HCT116 (cell line): ENCODE measurements at regions not wholly inside any gene's neighbourhood (a gene's known extent, or its start where the extent isn't known, plus 50 kb on each side); places are given as distances from the start of the nearest gene placed in this dataset.

Experiments used
- ATAC-seq: fragments of 200-7000 bp; cut with Tn5 transposase; 2 replicates; pipeline ENCODE4 v1.9.1; 2020; ENCODE audit warnings: mild to moderate bottlenecking, moderate library complexity
- BruUV-seq: library from RNA; stranded (reverse); fragments of 400-500 nt; replicated peaks from 2 replicates; lab custom pipeline; 2021; lab: Mats Ljungman, UMichigan
- CTCF ChIA-PET: fragments of 300-600 bp; sonication (Branson Sonifier 250); formaldehyde crosslinking; loops from one replicate; lab custom pipeline; 2021; ENCODE audit warnings: antibody characterized with exemption; lab: Charles Lee
- POLR2A ChIA-PET: fragments of 300-600, 350-600 bp; sonication (Branson Sonifier 250); formaldehyde crosslinking; loops from one replicate; lab custom pipeline; 2021; ENCODE audit warnings: antibody characterized with exemption; lab: Charles Lee
- RAD21 ChIA-PET, 2 experiments: fragments of 300-600 bp; sonication (Branson Sonifier 250); formaldehyde crosslinking; loops; one replicate each; lab custom pipeline; 2023; ENCODE audit warnings: low total read pairs in 2 of 2; ENCODE audit not compliant: uncharacterized antibody in 2 of 2, unreplicated experiment in 2 of 2, low non-redundant PET in 1 of 2; lab: Charles Lee
- DNase-seq: peaks from one replicate; pipeline ENCODE4 v3.0.0-alpha.2; 2010; ENCODE audit warnings: low read depth, low spot score
- H2AFZ ChIP-seq: fragments of 200-600 bp; shearing (Covaris generic), sonication (generic); 2 replicates; pipeline ENCODE4 v1.6.1; 2017; ENCODE audit warnings: low read depth, mixed run types, mixed read lengths, antibody characterized with exemption, low read length; ENCODE audit not compliant: poor library complexity, severe bottlenecking
- H3K27ac ChIP-seq: 2 replicates; pipeline ENCODE4 v1.5.1; 2012; ENCODE audit warnings: low read depth, low read length
- H3K27me3 ChIP-seq: fragments of 200-600 bp; sonication (generic); 2 replicates; pipeline ENCODE4 v1.6.1; 2016; ENCODE audit warnings: mixed run types, low read length, mixed read lengths; ENCODE audit not compliant: insufficient read depth
- H3K36me3 ChIP-seq, 2 experiments: fragments of 200-500 bp in 1 of 2; fragments of 200-600 bp in 1 of 2; sonication (Bioruptor generic) in 1 of 2; sonication (generic) in 1 of 2; 2 replicates each; pipeline versions ENCODE4 v1.5.1 to v1.6.1; 2014 to 2016; ENCODE audit warnings: low read length in 2 of 2, inconsistent platforms in 1 of 2, mixed read lengths in 1 of 2, mixed run types in 1 of 2; ENCODE audit not compliant: insufficient read depth in 2 of 2, control insufficient read depth in 1 of 2
- H3K4me1 ChIP-seq, 2 experiments: fragments of 200-600 bp in 1 of 2; sonication (generic) in 1 of 2; 2 replicates each; pipeline versions ENCODE4 v1.5.1 to v1.6.1; 2012 to 2017; ENCODE audit warnings: low read length in 2 of 2, inconsistent platforms in 1 of 2, mild to moderate bottlenecking in 1 of 2, mixed read lengths in 1 of 2, mixed run types in 1 of 2, moderate library complexity in 1 of 2; ENCODE audit not compliant: insufficient read depth in 2 of 2, control insufficient read depth in 1 of 2
- H3K4me2 ChIP-seq: fragments of 200-600 bp; sonication (generic); 2 replicates; pipeline ENCODE4 v1.6.1; 2017; ENCODE audit warnings: mixed run types, low read length, mixed read lengths
- H3K4me3 ChIP-seq, 2 experiments: fragments of 200-600 bp in 1 of 2; sonication (generic) in 1 of 2; replicated peaks in 1 of 2; 2 replicates each; pipeline ENCODE4 v1.5.1; 2011 to 2016; ENCODE audit warnings: low read length in 2 of 2, control low read depth in 1 of 2, low read depth in 1 of 2, mild to moderate bottlenecking in 1 of 2, mixed read lengths in 1 of 2, mixed run types in 1 of 2
- H3K79me2 ChIP-seq: fragments of 200-600 bp; sonication (generic); 2 replicates; pipeline ENCODE4 v1.6.1; 2017; ENCODE audit warnings: mild to moderate bottlenecking, mixed run types, low read length, moderate library complexity, mixed read lengths; ENCODE audit not compliant: insufficient read depth
- H3K9ac ChIP-seq: fragments of 200-600 bp; sonication (generic); 2 replicates; pipeline ENCODE4 v1.6.1; 2016; ENCODE audit warnings: low read length, mixed read lengths
- H3K9me2 ChIP-seq: fragments of 200-600 bp; sonication (generic), shearing (Covaris generic); 2 replicates; pipeline ENCODE4 v1.6.1; 2017; ENCODE audit warnings: mixed run types, mild to moderate bottlenecking, moderate library complexity; ENCODE audit not compliant: insufficient read depth
- H3K9me3 ChIP-seq, 2 experiments: fragments of 200-500 bp in 1 of 2; fragments of 200-600 bp in 1 of 2; sonication (Bioruptor generic) in 1 of 2; sonication (generic) in 1 of 2; 2 replicates each; pipeline ENCODE4 v1.6.1; 2014 to 2017; ENCODE audit warnings: low read length in 2 of 2, mixed read lengths in 2 of 2, inconsistent platforms in 1 of 2, low read depth in 1 of 2, mild to moderate bottlenecking in 1 of 2, mixed run types in 1 of 2, moderate library complexity in 1 of 2; ENCODE audit not compliant: control insufficient read depth in 1 of 2, insufficient read depth in 1 of 2
- H4K20me1 ChIP-seq: fragments of 200-600 bp; sonication (generic), shearing (Covaris generic); 2 replicates; pipeline ENCODE4 v1.6.1; 2017; ENCODE audit warnings: mixed run types, mild to moderate bottlenecking, moderate library complexity; ENCODE audit not compliant: insufficient read depth
- CBX3 ChIP-seq: IDR thresholded peaks from 2 replicates; pipeline ENCODE4 v1.6.1; 2012; ENCODE audit warnings: low read depth
- CEBPB ChIP-seq: IDR thresholded peaks from 2 replicates; pipeline ENCODE4 v1.6.1; 2012; ENCODE audit warnings: low read depth
- EGR1 ChIP-seq: IDR thresholded peaks from 2 replicates; pipeline ENCODE4 v1.6.1; 2012; ENCODE audit warnings: low read depth
- ELF1 ChIP-seq: IDR thresholded peaks from 2 replicates; pipeline ENCODE4 v1.6.1; 2012; ENCODE audit warnings: low read depth, borderline replicate concordance
- EZH2 ChIP-seq: fragments of 200-600 bp; sonication (generic); IDR thresholded peaks from 2 replicates; pipeline ENCODE4 v1.6.1; 2017; ENCODE audit warnings: antibody characterized with exemption, mixed run types
- EZH2phosphoT487 ChIP-seq: fragments of 200-600 bp; IDR thresholded peaks from 2 replicates; pipeline ENCODE4 v1.6.1; 2018; ENCODE audit warnings: antibody characterized with exemption, borderline replicate concordance
- FOSL1 ChIP-seq: IDR thresholded peaks from 2 replicates; pipeline ENCODE4 v1.6.1; 2012; ENCODE audit warnings: low read depth
- JUND ChIP-seq: IDR thresholded peaks from 2 replicates; pipeline ENCODE4 v1.6.1; 2012
- POLR2A ChIP-seq: IDR thresholded peaks from 2 replicates; pipeline ENCODE4 v1.7.0; 2011; ENCODE audit warnings: borderline replicate concordance; ENCODE audit not compliant: insufficient read depth, insufficient read length; ENCODE audit errors: extremely low read depth
- POLR2AphosphoS5 ChIP-seq: IDR thresholded peaks from 2 replicates; pipeline ENCODE4 v1.6.1; 2011; ENCODE audit warnings: mild to moderate bottlenecking, low read depth, low read length, moderate library complexity
- RAD21 ChIP-seq: IDR thresholded peaks from 2 replicates; pipeline ENCODE4 v1.6.1; 2012; ENCODE audit warnings: low read depth, mild to moderate bottlenecking
- SP1 ChIP-seq: IDR thresholded peaks from 2 replicates; pipeline ENCODE4 v1.6.1; 2012; ENCODE audit warnings: low read depth
- SRF ChIP-seq: IDR thresholded peaks from 2 replicates; pipeline ENCODE4 v1.6.1; 2012; ENCODE audit warnings: low read depth
- ZFX ChIP-seq: fragments of 450-650 bp; IDR thresholded peaks from 2 replicates; pipeline ENCODE4 v1.6.1; 2017
- ZNF274 ChIP-seq: fragments of 200-500 bp; sonication (Bioruptor generic); IDR thresholded peaks from 2 replicates; pipeline ENCODE4 v1.6.1; 2014; ENCODE audit warnings: mild to moderate bottlenecking, low read depth, low read length, inconsistent platforms
- intact Hi-C: fragments of 100-400 bp; cut with micrococcal nuclease; formaldehyde crosslinking; loops from 2 replicates; pipeline ENCODE4 v1.10.0; 2022
- TF ChIP-seq, protein P1 (sequence below): IDR thresholded peaks from 2 replicates; pipeline ENCODE4 v1.6.1; 2012; ENCODE audit warnings: low read depth
- TF ChIP-seq, protein P2 (sequence below), 3 experiments: fragments of 200-600 bp in 1 of 3; sonication (generic) in 1 of 3; IDR thresholded peaks in 2 of 3; conservative IDR thresholded peaks in 1 of 3; 2 replicates each; pipeline ENCODE4 v1.5.1; 2012 to 2017; ENCODE audit warnings: low read depth in 2 of 3, low read length in 2 of 3, antibody characterized with exemption in 1 of 3, borderline replicate concordance in 1 of 3, control low read depth in 1 of 3, mild to moderate bottlenecking in 1 of 3, mixed read lengths in 1 of 3, mixed run types in 1 of 3, moderate library complexity in 1 of 3; ENCODE audit not compliant: insufficient read depth in 1 of 3
- TF ChIP-seq, protein P3 (sequence below): IDR thresholded peaks from 2 replicates; pipeline ENCODE4 v1.6.1; 2012
- TF ChIP-seq, protein P4 (sequence below): IDR thresholded peaks from 2 replicates; pipeline ENCODE4 v1.6.1; 2011; ENCODE audit warnings: mild to moderate bottlenecking, low read length, moderate library complexity; ENCODE audit not compliant: insufficient replicate concordance; ENCODE audit errors: extremely low read depth

DNA sequence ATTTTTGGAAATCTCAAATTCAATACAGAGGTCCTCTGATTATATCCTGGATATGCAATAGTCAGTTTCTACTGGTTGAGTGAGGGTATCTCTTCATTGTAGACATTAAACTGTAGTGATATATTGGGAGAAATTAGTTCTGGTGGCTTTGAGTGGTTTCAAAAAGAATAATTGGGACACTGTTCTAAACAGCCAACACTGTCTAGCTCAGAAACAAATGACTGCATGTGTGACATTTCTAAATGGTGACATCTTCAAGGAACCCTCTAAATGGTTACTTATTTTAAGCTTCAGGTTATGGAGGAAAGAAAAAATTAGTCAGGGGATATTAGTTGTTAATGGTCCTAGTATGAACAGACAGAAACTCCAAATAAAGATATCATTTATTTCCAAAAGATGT is 186.2 kb downstream of the LARP7 start:
- POLR2A ChIA-PET = no interaction called here
- BruUV-seq = no TSS peak
- Histone ChIP-seq H4K20me1 (no peaks in the 10 kb centered on the region), H3K9me3 (no peaks in the 10 kb centered on the region), H3K27ac (no peak overlapping the region), H3K27me3 (no peaks in the 10 kb centered on the region), H2AFZ (no peak overlapping the region), H3K9ac (no peak overlapping the region), H3K79me2 (no peaks in the 10 kb centered on the region), H3K4me2 (no peak overlapping the region), H3K9me2 (no peaks in the 10 kb centered on the region), H3K36me3 (no peaks in the 10 kb centered on the region), H3K4me1 (peaks cover 0 to 9% of the 10 kb centered on the region in 2 experiments; a peak in 2 of 4 replicates), H3K4me3 (no peak overlapping the region)
- ATAC-seq (no peak), DNase-seq (no peak)
- CTCF ChIA-PET = no interaction called here
- intact Hi-C loops = no loop called here
- TF ChIP-seq SP1 (no peak), EZH2phosphoT487 (no peak), POLR2AphosphoS5 (no peak), CEBPB (no peak), CBX3 (no peak), POLR2A (no peak), ZNF274 (no peak), EZH2 (no peak), JUND (no peak), RAD21 (no peak), ZFX (no peak), SRF (no peak), FOSL1 (no peak), EGR1 (no peak), ELF1 (no peak)
- TF ChIP-seq, protein P1, sequence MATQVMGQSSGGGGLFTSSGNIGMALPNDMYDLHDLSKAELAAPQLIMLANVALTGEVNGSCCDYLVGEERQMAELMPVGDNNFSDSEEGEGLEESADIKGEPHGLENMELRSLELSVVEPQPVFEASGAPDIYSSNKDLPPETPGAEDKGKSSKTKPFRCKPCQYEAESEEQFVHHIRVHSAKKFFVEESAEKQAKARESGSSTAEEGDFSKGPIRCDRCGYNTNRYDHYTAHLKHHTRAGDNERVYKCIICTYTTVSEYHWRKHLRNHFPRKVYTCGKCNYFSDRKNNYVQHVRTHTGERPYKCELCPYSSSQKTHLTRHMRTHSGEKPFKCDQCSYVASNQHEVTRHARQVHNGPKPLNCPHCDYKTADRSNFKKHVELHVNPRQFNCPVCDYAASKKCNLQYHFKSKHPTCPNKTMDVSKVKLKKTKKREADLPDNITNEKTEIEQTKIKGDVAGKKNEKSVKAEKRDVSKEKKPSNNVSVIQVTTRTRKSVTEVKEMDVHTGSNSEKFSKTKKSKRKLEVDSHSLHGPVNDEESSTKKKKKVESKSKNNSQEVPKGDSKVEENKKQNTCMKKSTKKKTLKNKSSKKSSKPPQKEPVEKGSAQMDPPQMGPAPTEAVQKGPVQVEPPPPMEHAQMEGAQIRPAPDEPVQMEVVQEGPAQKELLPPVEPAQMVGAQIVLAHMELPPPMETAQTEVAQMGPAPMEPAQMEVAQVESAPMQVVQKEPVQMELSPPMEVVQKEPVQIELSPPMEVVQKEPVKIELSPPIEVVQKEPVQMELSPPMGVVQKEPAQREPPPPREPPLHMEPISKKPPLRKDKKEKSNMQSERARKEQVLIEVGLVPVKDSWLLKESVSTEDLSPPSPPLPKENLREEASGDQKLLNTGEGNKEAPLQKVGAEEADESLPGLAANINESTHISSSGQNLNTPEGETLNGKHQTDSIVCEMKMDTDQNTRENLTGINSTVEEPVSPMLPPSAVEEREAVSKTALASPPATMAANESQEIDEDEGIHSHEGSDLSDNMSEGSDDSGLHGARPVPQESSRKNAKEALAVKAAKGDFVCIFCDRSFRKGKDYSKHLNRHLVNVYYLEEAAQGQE = no peak
- TF ChIP-seq, protein P2, sequence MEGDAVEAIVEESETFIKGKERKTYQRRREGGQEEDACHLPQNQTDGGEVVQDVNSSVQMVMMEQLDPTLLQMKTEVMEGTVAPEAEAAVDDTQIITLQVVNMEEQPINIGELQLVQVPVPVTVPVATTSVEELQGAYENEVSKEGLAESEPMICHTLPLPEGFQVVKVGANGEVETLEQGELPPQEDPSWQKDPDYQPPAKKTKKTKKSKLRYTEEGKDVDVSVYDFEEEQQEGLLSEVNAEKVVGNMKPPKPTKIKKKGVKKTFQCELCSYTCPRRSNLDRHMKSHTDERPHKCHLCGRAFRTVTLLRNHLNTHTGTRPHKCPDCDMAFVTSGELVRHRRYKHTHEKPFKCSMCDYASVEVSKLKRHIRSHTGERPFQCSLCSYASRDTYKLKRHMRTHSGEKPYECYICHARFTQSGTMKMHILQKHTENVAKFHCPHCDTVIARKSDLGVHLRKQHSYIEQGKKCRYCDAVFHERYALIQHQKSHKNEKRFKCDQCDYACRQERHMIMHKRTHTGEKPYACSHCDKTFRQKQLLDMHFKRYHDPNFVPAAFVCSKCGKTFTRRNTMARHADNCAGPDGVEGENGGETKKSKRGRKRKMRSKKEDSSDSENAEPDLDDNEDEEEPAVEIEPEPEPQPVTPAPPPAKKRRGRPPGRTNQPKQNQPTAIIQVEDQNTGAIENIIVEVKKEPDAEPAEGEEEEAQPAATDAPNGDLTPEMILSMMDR (IDR thresholded peaks at IDR 0.05 in 2 of 3, conservative IDR thresholded peaks at IDR 0.05 in 1 of 3; ENCODE audit: borderline replicate concordance in 1 of 3, insufficient read depth in 1 of 3, low read depth in 2 of 3, low read length in 2 of 3) = no peak
- TF ChIP-seq, protein P3, sequence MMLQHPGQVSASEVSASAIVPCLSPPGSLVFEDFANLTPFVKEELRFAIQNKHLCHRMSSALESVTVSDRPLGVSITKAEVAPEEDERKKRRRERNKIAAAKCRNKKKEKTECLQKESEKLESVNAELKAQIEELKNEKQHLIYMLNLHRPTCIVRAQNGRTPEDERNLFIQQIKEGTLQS = no peak
- TF ChIP-seq, protein P4, sequence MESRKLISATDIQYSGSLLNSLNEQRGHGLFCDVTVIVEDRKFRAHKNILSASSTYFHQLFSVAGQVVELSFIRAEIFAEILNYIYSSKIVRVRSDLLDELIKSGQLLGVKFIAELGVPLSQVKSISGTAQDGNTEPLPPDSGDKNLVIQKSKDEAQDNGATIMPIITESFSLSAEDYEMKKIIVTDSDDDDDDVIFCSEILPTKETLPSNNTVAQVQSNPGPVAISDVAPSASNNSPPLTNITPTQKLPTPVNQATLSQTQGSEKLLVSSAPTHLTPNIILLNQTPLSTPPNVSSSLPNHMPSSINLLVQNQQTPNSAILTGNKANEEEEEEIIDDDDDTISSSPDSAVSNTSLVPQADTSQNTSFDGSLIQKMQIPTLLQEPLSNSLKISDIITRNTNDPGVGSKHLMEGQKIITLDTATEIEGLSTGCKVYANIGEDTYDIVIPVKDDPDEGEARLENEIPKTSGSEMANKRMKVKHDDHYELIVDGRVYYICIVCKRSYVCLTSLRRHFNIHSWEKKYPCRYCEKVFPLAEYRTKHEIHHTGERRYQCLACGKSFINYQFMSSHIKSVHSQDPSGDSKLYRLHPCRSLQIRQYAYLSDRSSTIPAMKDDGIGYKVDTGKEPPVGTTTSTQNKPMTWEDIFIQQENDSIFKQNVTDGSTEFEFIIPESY = no peak
- RAD21 ChIA-PET = no interaction called here
